ENCODE measurements at regions not wholly inside any gene's neighbourhood (a gene's known extent, or its start where the extent isn't known, plus 50 kb on each side); places are given as distances from the start of the nearest gene placed in this dataset.

DNA sequence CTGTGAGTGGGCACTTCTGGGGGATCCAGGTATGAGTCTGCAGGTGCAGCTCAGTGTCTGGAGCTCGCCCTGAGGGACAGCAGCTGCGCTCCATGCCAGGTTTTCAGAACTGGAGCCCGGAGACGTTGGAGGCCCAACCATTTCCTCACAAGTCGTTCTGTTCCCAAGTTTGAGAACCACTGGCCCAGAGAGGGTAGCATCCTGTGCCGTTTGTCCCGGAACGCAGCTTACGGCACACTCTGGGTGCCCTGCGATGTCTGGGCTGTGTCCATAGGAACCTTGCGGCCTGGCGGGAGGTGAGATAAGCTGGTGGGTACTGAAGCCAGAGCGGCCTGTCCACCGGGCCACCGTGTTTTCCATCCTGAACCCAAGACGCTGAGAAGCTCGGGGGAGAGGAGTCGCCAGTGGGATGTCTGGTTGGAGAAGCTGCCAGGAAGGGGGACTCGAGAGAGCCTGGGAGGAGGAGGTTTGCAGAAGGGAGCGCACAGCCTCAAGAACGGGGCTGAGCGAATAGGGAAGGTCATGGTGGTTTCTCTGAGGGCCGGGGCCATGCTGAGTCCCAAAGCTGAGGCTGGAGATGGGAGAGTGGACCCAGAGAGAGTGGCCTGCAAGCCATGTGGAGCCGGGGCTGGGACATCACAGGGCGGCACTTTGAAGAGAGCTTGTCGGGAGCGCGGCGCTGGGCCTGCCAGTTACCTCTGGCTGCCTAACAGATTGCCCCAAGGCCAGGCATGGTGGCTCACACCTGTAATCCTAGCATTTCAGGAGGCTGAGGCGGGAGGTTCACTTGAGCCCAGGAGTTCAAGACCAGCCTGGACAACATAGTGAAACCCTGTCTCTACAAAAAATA, 211.0 kb upstream of the GSE1 start:
- Histone ChIP-seq H3K4me3 (ENCODE audit: control insufficient read depth in 2 of 3, extremely low read depth in 1 of 3, insufficient read depth in 2 of 3, low read depth in 1 of 3, low read length in 3 of 3) (no peak overlapping the region), H3K36me3 (ENCODE audit: control insufficient read depth in 2 of 2, extremely low read depth in 1 of 2, insufficient read depth in 2 of 2, low read length in 2 of 2) (no peaks in the 10 kb centered on the region), H3K27me3 (ENCODE audit: control insufficient read depth, extremely low read depth, insufficient read depth, low read length) (no peaks in the 10 kb centered on the region), H3K9me3 (ENCODE audit: control insufficient read depth, low read depth, low read length) (no peaks in the 10 kb centered on the region), H3K9me1 (ENCODE audit: control insufficient read depth, extremely low read depth, insufficient read depth, low read length) (no peaks in the 10 kb centered on the region), H3K4me2 (ENCODE audit: control insufficient read depth, extremely low read depth, insufficient read depth, low read depth, low read length) (no peak overlapping the region), H3K9ac (ENCODE audit: control insufficient read depth, extremely low read depth, insufficient read depth, low read length) (no peak overlapping the region), H3K4me1 (ENCODE audit: control insufficient read depth, extremely low read depth, insufficient read depth, low read length) (peaks cover 6% of the 10 kb centered on the region), H4K20me1 (ENCODE audit: control insufficient read depth, extremely low read depth, insufficient read depth, low read length) (no peaks in the 10 kb centered on the region), H3K27ac (ENCODE audit: control insufficient read depth, insufficient read depth, low read length) (no peak overlapping the region), H3K79me2 (ENCODE audit: control insufficient read depth, insufficient read depth, low read length) (no peaks in the 10 kb centered on the region), H2AFZ (ENCODE audit: control insufficient read depth, low read length) (no peak overlapping the region)
- no peak for TF ChIP-seq EZH2 (IDR thresholded peaks at IDR 0.05; ENCODE audit: low read length)
- TF ChIP-seq, protein P1, sequence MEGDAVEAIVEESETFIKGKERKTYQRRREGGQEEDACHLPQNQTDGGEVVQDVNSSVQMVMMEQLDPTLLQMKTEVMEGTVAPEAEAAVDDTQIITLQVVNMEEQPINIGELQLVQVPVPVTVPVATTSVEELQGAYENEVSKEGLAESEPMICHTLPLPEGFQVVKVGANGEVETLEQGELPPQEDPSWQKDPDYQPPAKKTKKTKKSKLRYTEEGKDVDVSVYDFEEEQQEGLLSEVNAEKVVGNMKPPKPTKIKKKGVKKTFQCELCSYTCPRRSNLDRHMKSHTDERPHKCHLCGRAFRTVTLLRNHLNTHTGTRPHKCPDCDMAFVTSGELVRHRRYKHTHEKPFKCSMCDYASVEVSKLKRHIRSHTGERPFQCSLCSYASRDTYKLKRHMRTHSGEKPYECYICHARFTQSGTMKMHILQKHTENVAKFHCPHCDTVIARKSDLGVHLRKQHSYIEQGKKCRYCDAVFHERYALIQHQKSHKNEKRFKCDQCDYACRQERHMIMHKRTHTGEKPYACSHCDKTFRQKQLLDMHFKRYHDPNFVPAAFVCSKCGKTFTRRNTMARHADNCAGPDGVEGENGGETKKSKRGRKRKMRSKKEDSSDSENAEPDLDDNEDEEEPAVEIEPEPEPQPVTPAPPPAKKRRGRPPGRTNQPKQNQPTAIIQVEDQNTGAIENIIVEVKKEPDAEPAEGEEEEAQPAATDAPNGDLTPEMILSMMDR (optimal IDR thresholded peaks at IDR 0.05 in 1 of 3, IDR thresholded peaks at IDR 0.05 in 1 of 3, conservative IDR thresholded peaks at IDR 0.05 in 1 of 3; ENCODE audit: extremely low read depth in 1 of 3, insufficient read depth in 2 of 3, low read length in 3 of 3) = no peak
- no peak for FAIRE-seq
- dilution Hi-C loops (cut with MboI; ENCODE audit: extremely low pct_ligation_motif_present, low sequenced_read_pairs) = no loop called here
- no peak for DNase-seq (ENCODE audit: low read depth, low spot score)

DNA sequence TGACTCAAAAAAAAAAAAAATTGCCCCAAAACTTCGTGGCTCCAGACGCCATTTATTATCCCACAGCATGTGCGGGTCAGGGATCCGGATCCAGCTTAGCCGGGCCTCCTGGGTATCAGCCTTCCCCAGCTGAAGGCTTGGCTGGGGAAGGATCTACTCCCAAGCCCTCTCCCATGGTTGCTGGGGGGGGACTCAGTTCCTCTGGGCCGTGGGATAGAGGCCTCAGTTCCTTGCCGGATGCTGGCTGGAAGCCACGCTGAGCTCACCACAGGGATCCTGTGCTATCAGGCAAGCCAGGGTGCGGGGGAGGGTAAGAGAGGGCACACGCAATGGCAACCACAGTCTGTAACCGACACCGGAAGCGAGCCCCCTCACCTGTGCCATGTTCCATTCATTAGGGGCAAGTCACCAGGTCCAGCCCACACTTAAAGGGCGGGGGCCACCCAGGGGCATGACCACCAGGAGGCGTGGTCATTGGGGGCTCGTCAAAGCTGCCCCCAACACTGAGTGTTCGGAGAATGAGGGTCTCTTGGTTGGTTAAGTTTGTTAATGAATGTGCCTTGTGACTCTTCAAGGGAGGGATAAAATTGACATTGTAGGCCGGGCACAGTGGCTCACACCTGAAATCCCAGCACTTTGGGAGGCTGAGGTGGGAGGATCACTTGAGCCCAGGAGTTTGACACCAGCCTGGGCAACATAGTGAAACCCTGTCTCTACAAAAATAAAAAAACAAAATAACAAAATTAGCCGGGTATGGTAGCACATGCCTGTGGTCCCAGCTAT, 210.0 kb upstream of the GSE1 start:
- FAIRE-seq (no peak), DNase-seq (ENCODE audit: low read depth, low spot score) (no peak)
- no peaks in the 10 kb centered on the region for H3K9me1 ChIP-seq (ENCODE audit: control insufficient read depth, extremely low read depth, insufficient read depth, low read length)
- H3K4me2 ChIP-seq (ENCODE audit: control insufficient read depth, extremely low read depth, insufficient read depth, low read depth, low read length) = no peak overlapping the region
- no peak overlapping the region for H3K27ac ChIP-seq (ENCODE audit: control insufficient read depth, insufficient read depth, low read length)
- no peaks in the 10 kb centered on the region for H3K36me3 ChIP-seq (ENCODE audit: control insufficient read depth in 2 of 2, extremely low read depth in 1 of 2, insufficient read depth in 2 of 2, low read length in 2 of 2)
- TF ChIP-seq EZH2 (IDR thresholded peaks at IDR 0.05; ENCODE audit: low read length) = no peak
- TF ChIP-seq, protein P1 (optimal IDR thresholded peaks at IDR 0.05 in 1 of 3, IDR thresholded peaks at IDR 0.05 in 1 of 3, conservative IDR thresholded peaks at IDR 0.05 in 1 of 3; ENCODE audit: extremely low read depth in 1 of 3, insufficient read depth in 2 of 3, low read length in 3 of 3) = no peak
- no peaks in the 10 kb centered on the region for H3K4me1 ChIP-seq (ENCODE audit: control insufficient read depth, extremely low read depth, insufficient read depth, low read length)
- no peak overlapping the region for H3K9ac ChIP-seq (ENCODE audit: control insufficient read depth, extremely low read depth, insufficient read depth, low read length)
- H3K79me2 ChIP-seq (ENCODE audit: control insufficient read depth, insufficient read depth, low read length) = no peaks in the 10 kb centered on the region
- H3K9me3 ChIP-seq (ENCODE audit: control insufficient read depth, low read depth, low read length) = no peaks in the 10 kb centered on the region
- H3K27me3 ChIP-seq (ENCODE audit: control insufficient read depth, extremely low read depth, insufficient read depth, low read length) = no peaks in the 10 kb centered on the region
- no peak overlapping the region for H2AFZ ChIP-seq (ENCODE audit: control insufficient read depth, low read length)
- H3K4me3 ChIP-seq (ENCODE audit: control insufficient read depth in 2 of 3, extremely low read depth in 1 of 3, insufficient read depth in 2 of 3, low read depth in 1 of 3, low read length in 3 of 3) = no peak overlapping the region
- dilution Hi-C loops (cut with MboI; ENCODE audit: extremely low pct_ligation_motif_present, low sequenced_read_pairs) = no loop called here
- H4K20me1 ChIP-seq (ENCODE audit: control insufficient read depth, extremely low read depth, insufficient read depth, low read length) = no peaks in the 10 kb centered on the region
